ENCODE measurements at regions not wholly inside any gene's neighbourhood (a gene's known extent, or its start where the extent isn't known, plus 50 kb on each side); places are given as distances from the start of the nearest gene placed in this dataset.

DNA sequence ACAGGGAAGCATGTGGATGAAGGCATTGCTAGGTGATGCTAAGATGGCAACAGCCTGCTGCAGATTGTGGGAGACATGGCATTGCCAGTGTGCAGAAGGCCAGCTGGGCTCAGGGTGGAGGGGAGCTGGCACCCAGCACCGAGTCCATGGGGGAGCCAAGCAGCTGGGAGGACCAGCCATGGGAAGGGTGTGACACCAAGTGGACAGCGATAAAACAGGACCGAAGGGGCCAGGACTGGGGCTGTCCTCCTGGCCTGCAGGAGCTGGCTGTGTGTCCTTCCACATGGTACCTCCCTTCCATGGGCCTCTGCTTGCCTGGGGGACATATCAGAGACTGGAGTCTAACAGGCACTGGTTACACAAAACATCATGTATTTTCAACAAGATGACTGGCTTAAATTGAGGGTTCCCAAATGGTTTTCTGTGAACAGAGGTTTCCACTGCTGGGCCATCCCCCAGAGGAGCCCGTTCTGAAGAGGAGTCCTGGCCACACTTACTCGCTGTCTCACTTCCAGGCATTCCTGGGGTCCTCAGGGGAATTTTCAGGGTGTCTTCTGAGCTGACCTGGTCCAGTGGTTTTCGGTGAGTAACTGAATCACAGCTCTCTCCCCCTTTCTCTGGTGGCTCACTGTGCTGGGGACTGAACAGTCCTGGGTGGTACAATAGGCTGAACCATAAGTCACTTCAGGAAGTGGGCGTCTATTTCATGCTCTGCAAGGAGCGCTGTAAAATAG is 60.4 kb upstream of the TNP1 start:
- TF ChIP-seq, protein P1, sequence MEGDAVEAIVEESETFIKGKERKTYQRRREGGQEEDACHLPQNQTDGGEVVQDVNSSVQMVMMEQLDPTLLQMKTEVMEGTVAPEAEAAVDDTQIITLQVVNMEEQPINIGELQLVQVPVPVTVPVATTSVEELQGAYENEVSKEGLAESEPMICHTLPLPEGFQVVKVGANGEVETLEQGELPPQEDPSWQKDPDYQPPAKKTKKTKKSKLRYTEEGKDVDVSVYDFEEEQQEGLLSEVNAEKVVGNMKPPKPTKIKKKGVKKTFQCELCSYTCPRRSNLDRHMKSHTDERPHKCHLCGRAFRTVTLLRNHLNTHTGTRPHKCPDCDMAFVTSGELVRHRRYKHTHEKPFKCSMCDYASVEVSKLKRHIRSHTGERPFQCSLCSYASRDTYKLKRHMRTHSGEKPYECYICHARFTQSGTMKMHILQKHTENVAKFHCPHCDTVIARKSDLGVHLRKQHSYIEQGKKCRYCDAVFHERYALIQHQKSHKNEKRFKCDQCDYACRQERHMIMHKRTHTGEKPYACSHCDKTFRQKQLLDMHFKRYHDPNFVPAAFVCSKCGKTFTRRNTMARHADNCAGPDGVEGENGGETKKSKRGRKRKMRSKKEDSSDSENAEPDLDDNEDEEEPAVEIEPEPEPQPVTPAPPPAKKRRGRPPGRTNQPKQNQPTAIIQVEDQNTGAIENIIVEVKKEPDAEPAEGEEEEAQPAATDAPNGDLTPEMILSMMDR (IDR thresholded peaks at IDR 0.05; ENCODE audit: insufficient read depth, low read length, poor library complexity, severe bottlenecking) = no peak
- no peak for TF ChIP-seq EZH2phosphoT487 (conservative IDR thresholded peaks at IDR 0.05; ENCODE audit: low read length)

Measured in SU-DHL-6 (cell line).